Suprapubic skin (tissue), 4 donors: ENCODE measurements at regions not wholly inside any gene's neighbourhood (a gene's known extent, or its start where the extent isn't known, plus 50 kb on each side); places are given as distances from the start of the nearest gene placed in this dataset.

Experiments
- DNase-seq, 2 donors: peaks; one replicate each; pipeline ENCODE4 v3.0.0-alpha.2; 2019; ENCODE audit warnings: low spot score in 2 of 2
- H3K27ac ChIP-seq: fragments of 200-600 bp; sonication (generic); one replicate; pipeline ENCODE4 v1.5.1; 2019
- H3K27me3 ChIP-seq: fragments of 200-600 bp; sonication (generic); one replicate; pipeline ENCODE4 v1.5.1; 2019
- H3K36me3 ChIP-seq: fragments of 200-600 bp; sonication (generic); one replicate; pipeline ENCODE4 v1.5.1; 2019
- H3K4me1 ChIP-seq: fragments of 200-600 bp; sonication (generic); one replicate; pipeline ENCODE4 v1.5.1; 2019
- H3K4me3 ChIP-seq: fragments of 200-600 bp; sonication (generic); one replicate; pipeline ENCODE4 v1.5.1; 2019; ENCODE audit warnings: mild to moderate bottlenecking
- H3K9me3 ChIP-seq: fragments of 200-600 bp; sonication (generic); one replicate; pipeline ENCODE4 v1.5.1; 2019
- CTCF ChIP-seq, 2 donors: fragments of 200-600 bp in 1 of 2; fragments of 450-650 bp in 1 of 2; sonication (generic) in 1 of 2; IDR thresholded peaks; one replicate each; pipeline ENCODE4 v1.5.1; 2016 to 2019; ENCODE audit warnings: antibody characterized with exemption in 2 of 2, mild to moderate bottlenecking in 1 of 2, moderate library complexity in 1 of 2
- EP300 ChIP-seq: sonication (generic); formaldehyde crosslinking; IDR thresholded peaks from one replicate; pipeline ENCODE4 v1.6.1; 2017; ENCODE audit warnings: antibody characterized with exemption
- POLR2A ChIP-seq, 2 donors: fragments of 450-650 bp; IDR thresholded peaks; one replicate each; pipeline ENCODE4 v1.6.1; 2017; ENCODE audit warnings: antibody characterized with exemption in 2 of 2, mild to moderate bottlenecking in 2 of 2, moderate library complexity in 2 of 2
- POLR2AphosphoS5 ChIP-seq, 3 donors: sonication (generic); formaldehyde crosslinking; IDR thresholded peaks; one replicate each; pipeline ENCODE4 v1.6.1; 2017; ENCODE audit warnings: antibody characterized with exemption in 3 of 3
- WGBS: methylation state at CpG from one replicate; pipeline ENCODE4 v1.1.5; 2018; 5-methylcytosine and 5-hydroxymethylcytosine counted together

- no peak for DNase-seq
- WGBS, result 81% methylated on average over 7 of the region's 7 CpGs
- no peak overlapping the region for H3K27ac ChIP-seq
- H3K27me3 ChIP-seq, result no peaks in the 10 kb centered on the region
- no peak overlapping the region for H3K4me3 ChIP-seq
- H3K36me3 ChIP-seq, result peaks cover 30% of the 10 kb centered on the region
- H3K4me1 ChIP-seq, result no peaks in the 10 kb centered on the region
- H3K9me3 ChIP-seq, result no peaks in the 10 kb centered on the region
- TF ChIP-seq EP300 (no peak), CTCF (IDR thresholded peaks at IDR 0.05) (no peak), POLR2A (IDR thresholded peaks at IDR 0.05) (no peak), POLR2AphosphoS5 (IDR thresholded peaks at IDR 0.05) (no peak)
Observed at GRCh38 chr22:25382762-25383161, 163.3 kb downstream of the CRYBB2 start.

- no peaks in the 10 kb centered on the region for H3K9me3 ChIP-seq
- H3K27ac ChIP-seq, result no peak overlapping the region
- no peak for DNase-seq
- H3K27me3 ChIP-seq, result no peaks in the 10 kb centered on the region
- no peak overlapping the region for H3K4me3 ChIP-seq
- WGBS, result 72% methylated on average over 13 of the region's 15 CpGs
- peaks cover 25% of the 10 kb centered on the region for H3K36me3 ChIP-seq
- H3K4me1 ChIP-seq, result no peaks in the 10 kb centered on the region
- no peak for TF ChIP-seq EP300
- TF ChIP-seq CTCF (IDR thresholded peaks at IDR 0.05), result no peak
- TF ChIP-seq POLR2AphosphoS5 (IDR thresholded peaks at IDR 0.05), result no peak
Observed at GRCh38 chr22:25383278-25383820, 163.9 kb downstream of the CRYBB2 start.

- Histone ChIP-seq H3K4me3 (no peak overlapping the region), H3K36me3 (peaks cover 20% of the 10 kb centered on the region), H3K9me3 (no peaks in the 10 kb centered on the region), H3K27ac (no peak overlapping the region), H3K4me1 (peaks cover under 1% of the 10 kb centered on the region), H3K27me3 (no peaks in the 10 kb centered on the region)
- WGBS, result 93% methylated on average over 16 of the region's 18 CpGs
- TF ChIP-seq CTCF (IDR thresholded peaks at IDR 0.05) (no peak), POLR2AphosphoS5 (IDR thresholded peaks at IDR 0.05) (no peak), EP300 (no peak)
- DNase-seq, result no peak
Observed at GRCh38 chr22:25383892-25384291, 164.5 kb downstream of the CRYBB2 start.

GRCh38 chr22:25386538-25386884 lies 167.1 kb downstream of the CRYBB2 start:
- DNase-seq, result no peak
- H3K4me3 ChIP-seq, result no peak overlapping the region
- no peaks in the 10 kb centered on the region for H3K27me3 ChIP-seq
- H3K27ac ChIP-seq, result no peak overlapping the region
- no peak for TF ChIP-seq POLR2AphosphoS5 (IDR thresholded peaks at IDR 0.05)
- no peak for TF ChIP-seq CTCF (IDR thresholded peaks at IDR 0.05)
- TF ChIP-seq POLR2A (IDR thresholded peaks at IDR 0.05), result no peak
- no peak for TF ChIP-seq EP300
- peaks cover 11% of the 10 kb centered on the region for H3K4me1 ChIP-seq
- H3K9me3 ChIP-seq, result no peaks in the 10 kb centered on the region
- WGBS, result 89% methylated on average over 9 of the region's 9 CpGs
- H3K36me3 ChIP-seq, result no peaks in the 10 kb centered on the region

GRCh38 chr22:25388415-25388814 lies 169.0 kb downstream of the CRYBB2 start:
- no peak overlapping the region for H3K4me3 ChIP-seq
- H3K27ac ChIP-seq, result no peak overlapping the region
- no peaks in the 10 kb centered on the region for H3K9me3 ChIP-seq
- DNase-seq, result no peak
- peaks cover 11% of the 10 kb centered on the region for H3K4me1 ChIP-seq
- no peaks in the 10 kb centered on the region for H3K27me3 ChIP-seq
- WGBS, result 94% methylated on average over 12 of the region's 12 CpGs
- no peaks in the 10 kb centered on the region for H3K36me3 ChIP-seq
- TF ChIP-seq CTCF (IDR thresholded peaks at IDR 0.05), result no peak
- TF ChIP-seq POLR2AphosphoS5 (IDR thresholded peaks at IDR 0.05), result no peak
- TF ChIP-seq EP300, result no peak
- TF ChIP-seq POLR2A (IDR thresholded peaks at IDR 0.05), result no peak
